Liver (tissue), 3 donors: ENCODE measurements at regions not wholly inside any gene's neighbourhood (a gene's known extent, or its start where the extent isn't known, plus 50 kb on each side); places are given as distances from the start of the nearest gene placed in this dataset.

Experiments used
- ATF3 ChIP-seq: IDR thresholded peaks from 2 replicates; pipeline ENCODE4 v1.6.1; 2016; ENCODE audit warnings: antibody characterized with exemption
- EGR1 ChIP-seq, 2 donors: IDR thresholded peaks; 2 replicates each; pipeline ENCODE4 v1.6.1; 2016 to 2018; ENCODE audit warnings: antibody characterized with exemption in 2 of 2, low read depth in 2 of 2
- GABPA ChIP-seq, 2 donors: IDR thresholded peaks in 1 of 2; conservative IDR thresholded peaks in 1 of 2; 2 replicates each; pipeline ENCODE4 v1.6.1; 2016; ENCODE audit warnings: antibody characterized with exemption in 2 of 2, mild to moderate bottlenecking in 1 of 2, moderate library complexity in 1 of 2
- JUND ChIP-seq, 2 donors: IDR thresholded peaks; 2 replicates each; pipeline ENCODE4 v1.6.1; 2016; ENCODE audit warnings: antibody characterized with exemption in 2 of 2
- RAD21 ChIP-seq, 2 donors: IDR thresholded peaks; 2 replicates each; pipeline ENCODE4 v1.6.1; 2016; ENCODE audit warnings: antibody characterized with exemption in 2 of 2, mild to moderate bottlenecking in 2 of 2
- REST ChIP-seq: IDR thresholded peaks from 2 replicates; pipeline ENCODE4 v1.6.1; 2016; ENCODE audit warnings: antibody characterized with exemption, mild to moderate bottlenecking
- RXRA ChIP-seq, 2 donors: IDR thresholded peaks; 2 replicates each; pipeline ENCODE4 v1.6.1; 2017 to 2018; ENCODE audit warnings: antibody characterized with exemption in 2 of 2, mild to moderate bottlenecking in 1 of 2
- SP1 ChIP-seq: IDR thresholded peaks from 2 replicates; pipeline ENCODE4 v1.6.1; 2018; ENCODE audit warnings: antibody characterized with exemption, mild to moderate bottlenecking
- TF ChIP-seq, protein P1 (sequence below): fragments of 150-350 bp; IDR thresholded peaks from 2 replicates; pipeline ENCODE4 v1.5.1; 2017; ENCODE audit warnings: improper control_type of control experiment, low read depth, low read length; ENCODE audit not compliant: missing input control
- TF ChIP-seq, protein P2 (sequence below): IDR thresholded peaks from 2 replicates; pipeline ENCODE4 v1.6.1; 2016; ENCODE audit warnings: antibody characterized with exemption
- donor health status: healthy.
- donor health status: healthy.

DNA sequence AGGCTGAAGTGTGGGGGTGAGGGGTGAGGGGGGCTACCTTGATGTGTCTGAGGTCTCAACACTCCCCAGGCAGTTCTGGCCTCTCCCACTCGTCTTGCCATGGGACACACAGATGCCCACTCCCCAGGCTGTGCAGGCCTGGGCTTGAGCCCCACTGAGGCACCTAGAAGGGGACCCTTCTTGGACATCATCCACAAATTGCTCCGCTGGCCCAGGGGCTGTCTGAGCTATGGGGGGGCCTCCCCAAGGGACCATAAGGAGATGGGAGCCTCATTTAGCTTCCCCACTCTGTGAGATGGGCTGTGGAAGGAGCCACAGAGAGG, 155.5 kb upstream of the MLN start:
- TF ChIP-seq, protein P1, sequence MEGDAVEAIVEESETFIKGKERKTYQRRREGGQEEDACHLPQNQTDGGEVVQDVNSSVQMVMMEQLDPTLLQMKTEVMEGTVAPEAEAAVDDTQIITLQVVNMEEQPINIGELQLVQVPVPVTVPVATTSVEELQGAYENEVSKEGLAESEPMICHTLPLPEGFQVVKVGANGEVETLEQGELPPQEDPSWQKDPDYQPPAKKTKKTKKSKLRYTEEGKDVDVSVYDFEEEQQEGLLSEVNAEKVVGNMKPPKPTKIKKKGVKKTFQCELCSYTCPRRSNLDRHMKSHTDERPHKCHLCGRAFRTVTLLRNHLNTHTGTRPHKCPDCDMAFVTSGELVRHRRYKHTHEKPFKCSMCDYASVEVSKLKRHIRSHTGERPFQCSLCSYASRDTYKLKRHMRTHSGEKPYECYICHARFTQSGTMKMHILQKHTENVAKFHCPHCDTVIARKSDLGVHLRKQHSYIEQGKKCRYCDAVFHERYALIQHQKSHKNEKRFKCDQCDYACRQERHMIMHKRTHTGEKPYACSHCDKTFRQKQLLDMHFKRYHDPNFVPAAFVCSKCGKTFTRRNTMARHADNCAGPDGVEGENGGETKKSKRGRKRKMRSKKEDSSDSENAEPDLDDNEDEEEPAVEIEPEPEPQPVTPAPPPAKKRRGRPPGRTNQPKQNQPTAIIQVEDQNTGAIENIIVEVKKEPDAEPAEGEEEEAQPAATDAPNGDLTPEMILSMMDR: no peak
- TF ChIP-seq GABPA (IDR thresholded peaks at IDR 0.05 in 1 of 2, conservative IDR thresholded peaks at IDR 0.05 in 1 of 2) (no peak), RAD21 (IDR thresholded peaks at IDR 0.05) (no peak), REST (no peak), EGR1 (IDR thresholded peaks at IDR 0.05; ENCODE audit: low read depth in 2 of 2) (no peak), ATF3 (no peak), RXRA (IDR thresholded peaks at IDR 0.05) (no peak), JUND (IDR thresholded peaks at IDR 0.05) (no peak), SP1 (no peak)
- TF ChIP-seq, protein P2, sequence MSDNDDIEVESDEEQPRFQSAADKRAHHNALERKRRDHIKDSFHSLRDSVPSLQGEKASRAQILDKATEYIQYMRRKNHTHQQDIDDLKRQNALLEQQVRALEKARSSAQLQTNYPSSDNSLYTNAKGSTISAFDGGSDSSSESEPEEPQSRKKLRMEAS: no peak
